Retinal pigment epithelial cell (primary cell): ENCODE measurements at regions not wholly inside any gene's neighbourhood (a gene's known extent, or its start where the extent isn't known, plus 50 kb on each side); places are given as distances from the start of the nearest gene placed in this dataset.

Source experiments
- DNase-seq: peaks from one replicate; pipeline ENCODE4 v3.0.0-alpha.2; 2010; ENCODE audit warnings: low read depth
- H3K4me3 ChIP-seq: 2 replicates; pipeline ENCODE4 v1.5.1; 2011; ENCODE audit warnings: mild to moderate bottlenecking, low read length, control low read depth, moderate library complexity
- TF ChIP-seq, protein P1 (sequence below): conservative IDR thresholded peaks from 2 replicates; pipeline ENCODE4 v1.5.1; 2011; ENCODE audit warnings: low read depth, low read length, control low read depth, inconsistent platforms

DNA sequence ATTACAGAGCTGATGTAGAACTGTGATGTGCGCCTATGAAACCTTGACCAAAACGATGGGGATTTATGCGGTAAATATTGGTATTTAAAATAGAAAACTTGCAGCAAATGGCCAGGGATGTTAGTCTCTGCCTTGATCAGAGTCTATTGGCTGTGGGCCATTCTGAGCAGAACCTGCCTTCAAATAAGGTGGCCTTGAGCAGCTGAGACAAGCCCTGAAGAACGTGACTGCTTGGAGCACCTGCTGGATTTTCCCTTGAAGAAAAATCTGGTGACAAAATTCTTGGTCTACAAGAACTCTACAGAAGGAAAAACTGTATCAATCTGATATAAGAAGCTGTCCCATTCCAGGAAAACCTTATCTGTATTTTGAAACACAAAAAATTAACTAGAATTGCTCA lies 820.1 kb upstream of the EPHA6 start:
- TF ChIP-seq, protein P1, sequence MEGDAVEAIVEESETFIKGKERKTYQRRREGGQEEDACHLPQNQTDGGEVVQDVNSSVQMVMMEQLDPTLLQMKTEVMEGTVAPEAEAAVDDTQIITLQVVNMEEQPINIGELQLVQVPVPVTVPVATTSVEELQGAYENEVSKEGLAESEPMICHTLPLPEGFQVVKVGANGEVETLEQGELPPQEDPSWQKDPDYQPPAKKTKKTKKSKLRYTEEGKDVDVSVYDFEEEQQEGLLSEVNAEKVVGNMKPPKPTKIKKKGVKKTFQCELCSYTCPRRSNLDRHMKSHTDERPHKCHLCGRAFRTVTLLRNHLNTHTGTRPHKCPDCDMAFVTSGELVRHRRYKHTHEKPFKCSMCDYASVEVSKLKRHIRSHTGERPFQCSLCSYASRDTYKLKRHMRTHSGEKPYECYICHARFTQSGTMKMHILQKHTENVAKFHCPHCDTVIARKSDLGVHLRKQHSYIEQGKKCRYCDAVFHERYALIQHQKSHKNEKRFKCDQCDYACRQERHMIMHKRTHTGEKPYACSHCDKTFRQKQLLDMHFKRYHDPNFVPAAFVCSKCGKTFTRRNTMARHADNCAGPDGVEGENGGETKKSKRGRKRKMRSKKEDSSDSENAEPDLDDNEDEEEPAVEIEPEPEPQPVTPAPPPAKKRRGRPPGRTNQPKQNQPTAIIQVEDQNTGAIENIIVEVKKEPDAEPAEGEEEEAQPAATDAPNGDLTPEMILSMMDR: no peak
- no peak for DNase-seq
- H3K4me3 ChIP-seq: no peak overlapping the region

DNA sequence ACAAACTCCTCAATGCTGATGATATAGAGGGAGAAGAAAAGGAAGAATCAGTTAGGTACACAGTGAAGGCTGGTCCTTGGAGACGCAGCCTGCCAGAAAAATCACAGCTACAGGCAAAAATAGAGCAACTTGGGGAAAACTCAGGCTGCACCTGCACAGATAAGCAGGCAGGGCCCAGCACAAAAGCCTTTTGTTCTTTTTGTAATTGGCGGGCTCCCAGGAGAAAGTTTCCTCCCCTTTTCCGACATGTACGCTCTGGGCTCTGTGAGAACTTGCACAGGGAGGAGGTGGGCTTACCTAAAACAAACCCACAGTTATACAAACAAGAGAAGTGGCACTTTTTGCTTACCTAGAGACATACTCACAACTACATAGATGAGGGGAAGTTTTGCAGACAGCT lies 813.4 kb upstream of the EPHA6 start:
- no peak for DNase-seq
- TF ChIP-seq, protein P1: no peak
- H3K4me3 ChIP-seq: no peak overlapping the region

DNA sequence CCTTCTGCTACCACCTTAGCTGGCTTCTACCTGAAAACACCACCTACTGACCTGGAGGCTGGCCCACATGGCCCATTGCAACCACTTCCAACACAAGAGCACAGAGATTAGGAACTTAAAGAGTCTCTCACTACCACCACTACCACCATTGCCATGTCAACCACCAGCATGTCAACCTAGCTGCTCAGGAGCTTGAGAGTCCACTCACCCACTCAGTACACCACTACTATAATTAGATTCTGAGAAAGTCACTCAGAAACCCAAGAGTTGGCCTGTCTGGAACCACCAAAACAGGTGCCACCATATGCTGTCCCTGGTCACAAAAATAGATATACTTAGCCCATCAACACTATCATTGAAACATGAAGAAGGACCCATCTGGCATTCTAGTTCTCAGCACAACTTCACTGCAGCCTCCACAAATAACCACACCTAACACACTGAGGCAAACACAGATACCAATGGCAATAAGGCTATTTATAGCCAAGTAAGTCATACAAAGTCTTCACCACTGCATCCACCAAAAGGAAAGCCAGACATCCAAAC lies 806.7 kb upstream of the EPHA6 start:
- no peak overlapping the region for H3K4me3 ChIP-seq
- DNase-seq: no peak
- TF ChIP-seq, protein P1: no peak

DNA sequence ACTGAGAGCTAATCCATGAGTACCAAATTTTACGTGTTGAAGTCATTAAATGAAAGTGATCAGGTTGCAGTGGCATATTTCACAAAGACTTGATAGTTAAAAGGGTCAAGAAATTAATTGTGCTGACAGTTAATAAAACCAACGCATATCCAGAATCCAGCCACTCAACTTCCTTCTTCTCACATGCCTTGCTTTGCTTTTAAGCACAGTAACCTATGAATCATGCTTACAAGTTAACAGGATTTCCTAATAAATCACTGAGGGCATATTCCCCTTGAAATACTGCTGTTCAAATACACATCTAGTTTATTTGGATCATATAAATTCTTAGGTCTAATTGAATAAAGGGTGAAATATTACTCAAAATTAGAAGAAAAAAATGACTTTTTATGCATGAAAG lies 801.5 kb upstream of the EPHA6 start:
- TF ChIP-seq, protein P1: no peak
- H3K4me3 ChIP-seq: no peak overlapping the region
- DNase-seq: no peak

DNA sequence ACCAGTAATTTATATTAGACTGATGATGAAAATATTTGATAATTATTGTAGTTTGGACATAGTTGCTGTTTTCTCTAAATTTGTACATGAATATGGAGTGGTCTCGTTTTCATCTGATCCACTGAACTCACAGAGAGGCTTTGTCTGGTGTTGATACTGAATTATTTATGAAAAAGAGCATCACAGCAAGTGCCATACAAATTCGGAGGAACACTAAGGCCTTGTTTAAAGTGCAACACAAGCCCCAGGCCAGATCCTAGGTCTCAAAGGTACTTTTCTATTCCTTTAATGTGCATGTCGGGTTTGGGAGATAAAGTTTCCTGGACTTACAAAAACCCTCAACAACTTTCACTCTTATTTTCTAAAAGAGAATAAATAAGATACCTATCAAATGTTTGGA lies 796.8 kb upstream of the EPHA6 start:
- no peak for DNase-seq
- H3K4me3 ChIP-seq: no peak overlapping the region
- TF ChIP-seq, protein P1: no peak

DNA sequence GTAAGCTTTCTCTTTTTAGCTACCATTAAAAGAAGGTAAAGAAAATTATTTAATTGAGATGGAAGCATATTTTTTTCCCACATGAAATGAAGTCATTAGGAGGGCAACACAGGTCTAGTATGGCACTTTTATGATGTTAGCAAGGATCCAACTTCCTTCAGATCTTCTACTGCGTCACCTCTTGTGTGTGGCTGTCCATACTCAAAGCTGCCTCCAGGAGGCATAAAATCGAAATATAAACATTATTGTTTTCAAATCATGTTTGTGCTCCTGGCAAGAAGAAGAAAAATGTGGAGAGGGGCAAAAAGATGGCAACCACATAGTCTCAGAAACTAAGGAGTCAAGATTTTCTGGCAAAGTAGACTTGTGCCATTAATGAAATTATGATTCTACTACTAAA lies 791.7 kb upstream of the EPHA6 start:
- no peak overlapping the region for H3K4me3 ChIP-seq
- no peak for DNase-seq
- TF ChIP-seq, protein P1: no peak

DNA sequence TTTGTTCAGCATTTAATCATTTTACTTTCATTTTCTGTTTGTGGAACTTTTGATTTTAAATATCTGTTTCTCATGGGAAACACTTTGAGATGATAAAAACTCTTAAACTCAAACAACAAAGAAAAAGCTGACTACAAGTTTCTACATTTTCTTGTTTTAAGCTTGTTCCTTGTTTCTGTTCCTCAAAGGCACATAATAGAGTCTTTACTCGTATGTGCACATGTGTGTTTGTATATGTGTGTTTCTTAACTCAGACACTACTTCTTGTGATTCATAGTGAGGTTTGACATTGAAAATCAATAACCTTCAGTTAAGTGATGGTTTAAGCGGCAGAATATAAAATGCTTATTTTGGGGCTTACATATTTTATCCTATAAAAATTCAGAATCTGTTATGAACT lies 786.7 kb upstream of the EPHA6 start:
- H3K4me3 ChIP-seq: no peak overlapping the region
- no peak for DNase-seq
- TF ChIP-seq, protein P1: no peak
